NT2/D1 (cell line): ENCODE measurements at regions not wholly inside any gene's neighbourhood (a gene's known extent, or its start where the extent isn't known, plus 50 kb on each side); places are given as distances from the start of the nearest gene placed in this dataset.

Source experiments
- YY1 ChIP-seq: IDR thresholded peaks from 2 replicates; pipeline ENCODE4 v1.6.1; 2011; ENCODE audit not compliant: insufficient read length, insufficient read depth
- ZNF274 ChIP-seq: IDR thresholded peaks from 2 replicates; pipeline ENCODE4 v1.6.1; 2011; ENCODE audit warnings: mild to moderate bottlenecking, low read depth, low read length

DNA sequence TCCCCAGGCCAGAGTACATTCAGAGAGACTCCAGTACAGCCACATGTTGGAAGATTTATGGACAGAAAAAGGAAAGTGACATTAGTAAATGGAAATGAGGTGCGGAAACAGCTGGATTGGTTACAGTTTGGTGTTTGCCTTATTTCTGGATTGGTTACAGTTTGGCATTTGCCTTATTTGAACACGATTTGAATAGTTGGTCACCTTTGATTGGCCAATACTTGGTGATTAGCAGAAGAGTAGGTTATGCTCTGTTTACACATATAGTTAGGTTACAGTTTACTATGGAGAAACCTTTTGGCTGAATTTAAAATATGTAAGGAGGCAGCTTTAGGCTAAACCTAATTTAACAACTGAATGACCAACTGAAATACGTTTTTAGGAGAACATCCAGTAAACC lies 173.7 kb downstream of the AASDH start:
- TF ChIP-seq YY1 (no peak), ZNF274 (no peak)
